Sigmoid colon (tissue), 6 donors: ENCODE measurements at regions not wholly inside any gene's neighbourhood (a gene's known extent, or its start where the extent isn't known, plus 50 kb on each side); places are given as distances from the start of the nearest gene placed in this dataset.

Experiments used
- DNase-seq: peaks from one replicate; pipeline ENCODE4 v3.0.0-alpha.2; 2019
- H3K27ac ChIP-seq, 4 donors: fragments of 200-600 bp; sonication (generic); one replicate each; pipeline ENCODE4 v1.5.1; 2016 to 2019; ENCODE audit warnings: mild to moderate bottlenecking in 1 of 4
- H3K27me3 ChIP-seq, 3 donors: fragments of 200-600 bp; sonication (generic); one replicate each; pipeline ENCODE4 v1.5.1; 2019; ENCODE audit warnings: mild to moderate bottlenecking in 1 of 3
- H3K36me3 ChIP-seq, 4 donors: fragments of 200-600 bp; sonication (generic); one replicate each; pipeline ENCODE4 v1.5.1; 2016 to 2019
- H3K4me1 ChIP-seq, 4 donors: fragments of 200-600 bp; sonication (generic); one replicate each; pipeline ENCODE4 v1.5.1; 2017 to 2019
- H3K4me3 ChIP-seq, 4 donors: fragments of 200-600 bp; sonication (generic); one replicate each; pipeline ENCODE4 v1.5.1; 2017 to 2019; ENCODE audit warnings: mild to moderate bottlenecking in 2 of 4, moderate library complexity in 1 of 4
- H3K9me3 ChIP-seq, 4 donors: fragments of 200-600 bp in 3 of 4; sonication (generic) in 3 of 4; one replicate each; pipeline versions ENCODE4 v1.5.1 to v1.6.1; 2013 to 2019
- CTCF ChIP-seq, 4 experiments: fragments of 450-650 bp in 3 of 4; fragments of 200-600 bp in 1 of 4; IDR thresholded peaks; one replicate each; pipeline ENCODE4 v1.5.1; 2016 to 2019; ENCODE audit warnings: antibody characterized with exemption in 4 of 4, mild to moderate bottlenecking in 3 of 4, moderate library complexity in 2 of 4
- EP300 ChIP-seq, 4 donors: sonication (generic); formaldehyde crosslinking; IDR thresholded peaks; one replicate each; pipeline ENCODE4 v1.6.1; 2017; ENCODE audit warnings: antibody characterized with exemption in 4 of 4
- POLR2A ChIP-seq, 2 donors: fragments of 450-650 bp; IDR thresholded peaks; one replicate each; pipeline ENCODE4 v1.6.1; 2016; ENCODE audit warnings: antibody characterized with exemption in 2 of 2, mild to moderate bottlenecking in 2 of 2, moderate library complexity in 2 of 2
- POLR2AphosphoS5 ChIP-seq, 4 donors: sonication (generic); formaldehyde crosslinking; IDR thresholded peaks; one replicate each; pipeline ENCODE4 v1.6.1; 2017; ENCODE audit warnings: antibody characterized with exemption in 4 of 4
- WGBS, 2 donors: extraction: QIAGEN DNeasy Blood & Tissue Kit; methylation state at CpG; one replicate each; pipeline ENCODE4 v1.1.7; 2013; 5-methylcytosine and 5-hydroxymethylcytosine counted together
- intact Hi-C: fragments of 100-400 bp; cut with DNase I; formaldehyde crosslinking; loops from one replicate; pipeline ENCODE4 v1.15.1; 2023
- donor health status: healthy with polysubstance abuse.
- donor health status: healthy.

- H3K9me3 ChIP-seq = no peaks in the 10 kb centered on the region
- no peaks in the 10 kb centered on the region for H3K4me1 ChIP-seq
- no peak overlapping the region for H3K4me3 ChIP-seq
- intact Hi-C loops = no loop called here
- no peaks in the 10 kb centered on the region for H3K27me3 ChIP-seq
- H3K36me3 ChIP-seq = no peaks in the 10 kb centered on the region
- TF ChIP-seq CTCF (IDR thresholded peaks at IDR 0.05) (no peak), EP300 (IDR thresholded peaks at IDR 0.05) (no peak), POLR2AphosphoS5 (IDR thresholded peaks at IDR 0.05) (no peak), POLR2A (IDR thresholded peaks at IDR 0.05) (no peak)
- no peak overlapping the region for H3K27ac ChIP-seq
- 62 to 74% methylated on average over 3 of the region's 3 CpGs for WGBS, 2 donors
- DNase-seq = no peak
Measured at GRCh38 chr2:66121946-66122345, 313.0 kb upstream of the MEIS1 start.

- intact Hi-C loops = no loop called here
- DNase-seq = no peak
- no peaks in the 10 kb centered on the region for H3K9me3 ChIP-seq
- no peaks in the 10 kb centered on the region for H3K27me3 ChIP-seq
- no peaks in the 10 kb centered on the region for H3K4me1 ChIP-seq
- H3K4me3 ChIP-seq = no peak overlapping the region
- no peaks in the 10 kb centered on the region for H3K36me3 ChIP-seq
- no peak overlapping the region for H3K27ac ChIP-seq
- whole genome bisulfite sequencing, 2 donors = 50 to 71% methylated on average over 2 of the region's 2 CpGs
- no peak for TF ChIP-seq CTCF (IDR thresholded peaks at IDR 0.05)
- TF ChIP-seq POLR2A (IDR thresholded peaks at IDR 0.05) = no peak
- TF ChIP-seq EP300 (IDR thresholded peaks at IDR 0.05) = no peak
- TF ChIP-seq POLR2AphosphoS5 (IDR thresholded peaks at IDR 0.05) = no peak
Measured at GRCh38 chr2:66113988-66114625, 320.8 kb upstream of the MEIS1 start.

GRCh38 chr2:66111706-66112105, 323.2 kb upstream of the MEIS1 start:
- H3K27me3 ChIP-seq = no peaks in the 10 kb centered on the region
- DNase-seq = no peak
- 70 to 84% methylated on average over 7 of the region's 7 CpGs for WGBS, 2 donors
- intact Hi-C loops = no loop called here
- no peak overlapping the region for H3K27ac ChIP-seq
- no peaks in the 10 kb centered on the region for H3K4me1 ChIP-seq
- TF ChIP-seq CTCF (IDR thresholded peaks at IDR 0.05) (no peak), POLR2AphosphoS5 (IDR thresholded peaks at IDR 0.05) (no peak), EP300 (IDR thresholded peaks at IDR 0.05) (no peak), POLR2A (IDR thresholded peaks at IDR 0.05) (no peak)
- no peak overlapping the region for H3K4me3 ChIP-seq
- no peaks in the 10 kb centered on the region for H3K9me3 ChIP-seq
- H3K36me3 ChIP-seq = no peaks in the 10 kb centered on the region

- Histone ChIP-seq H3K4me1 (peaks cover 0 to 3% (median 3%) of the 10 kb centered on the region in 4 donors), H3K27ac (no peak overlapping the region), H3K27me3 (no peaks in the 10 kb centered on the region), H3K4me3 (no peak overlapping the region), H3K9me3 (no peaks in the 10 kb centered on the region), H3K36me3 (no peaks in the 10 kb centered on the region)
- WGBS, 2 donors = 61 to 85% methylated on average over 2 of the region's 2 CpGs
- intact Hi-C loops = no loop called here
- TF ChIP-seq POLR2AphosphoS5 (IDR thresholded peaks at IDR 0.05) (no peak), CTCF (IDR thresholded peaks at IDR 0.05) (no peak), EP300 (IDR thresholded peaks at IDR 0.05) (no peak), POLR2A (IDR thresholded peaks at IDR 0.05) (no peak)
- DNase-seq = no peak
Measured at GRCh38 chr2:66110608-66111007, 324.3 kb upstream of the MEIS1 start.

- 89 to 95% methylated on average over 2 of the region's 2 CpGs for WGBS, 2 donors
- TF ChIP-seq POLR2A (IDR thresholded peaks at IDR 0.05) (no peak), POLR2AphosphoS5 (IDR thresholded peaks at IDR 0.05) (no peak), EP300 (IDR thresholded peaks at IDR 0.05) (no peak), CTCF (IDR thresholded peaks at IDR 0.05) (no peak)
- no peak overlapping the region for H3K27ac ChIP-seq
- no peaks in the 10 kb centered on the region for H3K27me3 ChIP-seq
- intact Hi-C loops = no loop called here
- no peak for DNase-seq
- no peaks in the 10 kb centered on the region for H3K36me3 ChIP-seq
- H3K9me3 ChIP-seq = no peaks in the 10 kb centered on the region
- no peak overlapping the region for H3K4me3 ChIP-seq
- peaks cover 0 to 8% (median 8%) of the 10 kb centered on the region in 4 donors for H3K4me1 ChIP-seq
Measured at GRCh38 chr2:66110086-66110485, 324.8 kb upstream of the MEIS1 start.
